ENCODE measurements at regions not wholly inside any gene's neighbourhood (a gene's known extent, or its start where the extent isn't known, plus 50 kb on each side); places are given as distances from the start of the nearest gene placed in this dataset.

DNA sequence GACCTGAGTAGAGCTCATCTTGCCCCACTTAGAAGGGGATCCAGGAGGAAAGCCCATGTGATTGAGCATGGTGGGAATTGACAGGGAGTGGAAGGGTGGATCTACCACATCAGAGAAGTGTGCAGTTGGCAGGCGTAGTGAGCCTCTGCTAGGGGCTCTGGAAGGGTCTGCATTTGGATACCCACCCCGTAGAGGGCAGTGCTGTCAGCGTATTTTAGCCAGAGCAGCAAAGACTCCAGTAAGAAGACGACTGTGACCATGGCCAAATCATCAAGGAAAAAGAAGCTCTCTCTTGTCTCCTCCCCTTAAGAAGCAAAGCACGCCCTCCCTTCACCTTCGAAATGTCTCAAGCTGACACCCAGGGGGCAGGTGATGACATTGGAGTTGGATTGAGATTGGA lies 68.8 kb upstream of the INHBA start:
- Mint-ChIP-seq H3K4me3 (no peak overlapping the region), H3K4me1 (ENCODE audit: low read depth) (no peaks in the 10 kb centered on the region), H3K27me3 (ENCODE audit: insufficient read depth) (no peaks in the 10 kb centered on the region; the same call in 1 of the 2 replicates), H3K36me3 (ENCODE audit: low read depth) (peaks cover 4% of the 10 kb centered on the region; the same call in 1 of the 2 replicates), H3K9me3 (no peaks in the 10 kb centered on the region), H3K27ac (no peak overlapping the region)
- TF ChIP-seq, protein P1, sequence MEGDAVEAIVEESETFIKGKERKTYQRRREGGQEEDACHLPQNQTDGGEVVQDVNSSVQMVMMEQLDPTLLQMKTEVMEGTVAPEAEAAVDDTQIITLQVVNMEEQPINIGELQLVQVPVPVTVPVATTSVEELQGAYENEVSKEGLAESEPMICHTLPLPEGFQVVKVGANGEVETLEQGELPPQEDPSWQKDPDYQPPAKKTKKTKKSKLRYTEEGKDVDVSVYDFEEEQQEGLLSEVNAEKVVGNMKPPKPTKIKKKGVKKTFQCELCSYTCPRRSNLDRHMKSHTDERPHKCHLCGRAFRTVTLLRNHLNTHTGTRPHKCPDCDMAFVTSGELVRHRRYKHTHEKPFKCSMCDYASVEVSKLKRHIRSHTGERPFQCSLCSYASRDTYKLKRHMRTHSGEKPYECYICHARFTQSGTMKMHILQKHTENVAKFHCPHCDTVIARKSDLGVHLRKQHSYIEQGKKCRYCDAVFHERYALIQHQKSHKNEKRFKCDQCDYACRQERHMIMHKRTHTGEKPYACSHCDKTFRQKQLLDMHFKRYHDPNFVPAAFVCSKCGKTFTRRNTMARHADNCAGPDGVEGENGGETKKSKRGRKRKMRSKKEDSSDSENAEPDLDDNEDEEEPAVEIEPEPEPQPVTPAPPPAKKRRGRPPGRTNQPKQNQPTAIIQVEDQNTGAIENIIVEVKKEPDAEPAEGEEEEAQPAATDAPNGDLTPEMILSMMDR (IDR thresholded peaks at IDR 0.05) = 0 out of 2 replicates have a peak, but pooled peaks have one; percentile 7
- no peak for DNase-seq

DNA sequence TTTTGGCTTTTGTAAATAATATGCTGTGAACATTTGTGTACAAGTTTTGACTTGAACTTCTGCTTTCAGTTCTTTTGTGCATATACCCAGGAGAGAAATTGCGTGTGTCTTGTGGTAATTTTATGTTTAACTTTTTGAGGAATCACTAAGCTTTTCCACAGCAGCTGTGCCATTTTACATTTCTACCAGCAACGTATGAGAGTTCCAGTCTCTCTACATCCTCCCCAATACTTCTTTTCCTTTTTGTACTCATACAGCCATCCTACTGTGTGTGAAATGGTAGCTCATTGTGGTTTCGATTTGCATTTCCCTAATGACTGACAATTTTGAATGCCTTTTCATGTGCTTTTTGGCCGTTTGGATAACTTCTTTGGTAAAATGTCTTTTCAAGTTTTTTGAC lies 66.3 kb upstream of the INHBA start:
- H3K36me3 Mint-ChIP-seq (ENCODE audit: low read depth) = peaks cover 4% of the 10 kb centered on the region; the same call in 1 of the 2 replicates
- no peaks in the 10 kb centered on the region for H3K9me3 Mint-ChIP-seq
- TF ChIP-seq, protein P1 (IDR thresholded peaks at IDR 0.05) = no peak
- H3K27me3 Mint-ChIP-seq (ENCODE audit: insufficient read depth) = no peaks in the 10 kb centered on the region
- H3K27ac Mint-ChIP-seq = no peak overlapping the region
- DNase-seq = no peak
- no peak overlapping the region for H3K4me3 Mint-ChIP-seq
- no peaks in the 10 kb centered on the region for H3K4me1 Mint-ChIP-seq (ENCODE audit: low read depth)

DNA sequence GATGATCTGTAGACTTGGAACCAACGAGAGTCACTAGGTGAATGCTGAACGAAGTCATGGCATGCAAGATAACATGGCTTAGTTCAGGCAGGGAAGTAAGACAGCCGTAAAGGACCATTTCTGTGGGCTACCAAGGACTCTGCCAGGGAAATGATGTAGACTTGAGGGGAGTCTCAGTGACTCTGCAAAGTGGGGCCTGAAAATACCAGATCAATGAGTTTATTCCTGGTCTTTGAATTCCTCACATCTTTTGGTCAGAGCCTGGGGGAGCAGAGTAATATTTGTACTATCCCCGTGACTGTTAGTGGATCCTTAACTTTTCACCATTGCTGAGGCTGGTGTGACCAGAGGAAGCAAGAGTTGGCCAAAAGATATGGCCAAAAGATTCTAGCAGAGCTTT lies 60.7 kb upstream of the INHBA start:
- Mint-ChIP-seq H3K27ac (peak overlapping the region; percentile 34), H3K9me3 (no peaks in the 10 kb centered on the region), H3K27me3 (ENCODE audit: insufficient read depth) (no peaks in the 10 kb centered on the region), H3K36me3 (ENCODE audit: low read depth) (no peaks in the 10 kb centered on the region; the same call in none of the 2 replicates), H3K4me3 (no peak overlapping the region), H3K4me1 (ENCODE audit: low read depth) (peaks cover 27% of the 10 kb centered on the region)
- DNase-seq = peak; percentile 11
- TF ChIP-seq, protein P1 (IDR thresholded peaks at IDR 0.05) = no peak

DNA sequence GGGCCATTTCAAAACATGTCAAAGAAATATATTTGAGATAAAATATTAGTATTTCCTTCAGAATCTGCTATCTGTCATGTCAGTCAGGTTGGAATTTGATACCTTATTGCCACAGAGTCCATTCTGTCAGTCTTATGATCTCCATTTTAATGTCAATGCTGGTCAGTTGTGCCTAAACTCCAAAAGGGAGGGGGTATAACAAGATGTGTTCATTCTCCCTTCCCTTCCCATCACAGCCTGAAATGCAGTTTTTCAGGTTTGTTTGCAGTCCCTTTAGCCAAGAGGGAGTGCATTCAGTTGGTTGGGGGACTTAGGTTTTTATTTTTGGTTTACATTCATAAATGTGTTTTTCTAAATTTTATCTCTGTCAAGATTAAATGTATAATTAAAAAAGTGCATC lies 59.8 kb upstream of the INHBA start:
- H3K4me1 Mint-ChIP-seq (ENCODE audit: low read depth) = peaks cover 27% of the 10 kb centered on the region
- H3K9me3 Mint-ChIP-seq = peaks cover 4% of the 10 kb centered on the region; the same call in 1 of the 2 replicates

DNA sequence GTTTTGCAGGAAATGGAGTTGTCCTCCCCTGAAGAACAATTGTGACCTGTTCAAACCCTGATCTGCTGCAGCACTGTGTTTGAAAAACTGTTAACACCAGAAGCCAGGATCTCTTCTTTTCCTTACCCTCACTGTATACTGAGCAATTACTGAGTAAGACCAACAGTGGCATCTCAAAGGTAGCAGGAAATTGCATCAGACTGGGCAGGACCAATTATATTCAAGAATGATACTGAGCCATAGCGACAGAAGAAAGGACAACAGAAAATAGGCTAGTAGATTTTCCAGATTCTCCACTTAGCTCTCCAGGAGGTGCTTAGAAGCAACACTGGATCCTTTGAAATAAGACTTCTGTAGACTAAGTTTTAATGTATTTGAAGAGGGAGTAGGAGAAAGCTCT lies 57.4 kb upstream of the INHBA start:
- Mint-ChIP-seq H3K4me1 (ENCODE audit: low read depth) (peaks cover 27% of the 10 kb centered on the region), H3K9me3 (peaks cover 17% of the 10 kb centered on the region), H3K4me3 (no peak overlapping the region), H3K36me3 (ENCODE audit: low read depth) (peaks cover 11% of the 10 kb centered on the region; the same call in 1 of the 2 replicates), H3K27me3 (ENCODE audit: insufficient read depth) (no peaks in the 10 kb centered on the region), H3K27ac (no peak overlapping the region)
- no peak for DNase-seq
- TF ChIP-seq, protein P1 (IDR thresholded peaks at IDR 0.05) = no peak

More for the DNA sequence above, 59.8 kb upstream of the INHBA start:
- Mint-ChIP-seq H3K27me3 (ENCODE audit: insufficient read depth) (no peaks in the 10 kb centered on the region), H3K4me3 (no peak overlapping the region), H3K36me3 (ENCODE audit: low read depth) (no peaks in the 10 kb centered on the region; the same call in 1 of the 2 replicates), H3K27ac (no peak overlapping the region)
- TF ChIP-seq, protein P1 (IDR thresholded peaks at IDR 0.05) = no peak
- no peak for DNase-seq

DNA sequence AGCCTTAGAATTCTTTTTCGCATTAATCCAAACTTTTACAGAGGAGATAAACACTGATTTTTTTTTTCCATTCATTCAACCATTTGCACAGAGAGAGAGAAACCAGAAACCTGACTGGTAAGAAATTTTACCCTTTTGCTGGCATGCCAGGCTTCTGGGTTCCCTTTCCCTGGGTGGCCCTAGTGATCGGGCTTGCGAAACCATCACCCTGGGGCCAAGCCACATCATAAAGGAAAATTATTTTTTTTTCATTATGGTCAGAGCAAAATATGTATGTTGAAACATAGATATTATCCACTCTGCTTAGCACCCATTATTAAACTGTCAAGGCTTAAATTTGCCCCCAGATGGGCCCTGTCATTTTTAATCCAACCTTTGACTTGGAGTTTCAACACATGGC lies 55.4 kb upstream of the INHBA start:
- no peaks in the 10 kb centered on the region for H3K27me3 Mint-ChIP-seq (ENCODE audit: insufficient read depth)
- no peak overlapping the region for H3K4me3 Mint-ChIP-seq
- H3K4me1 Mint-ChIP-seq (ENCODE audit: low read depth) = peaks cover 26% of the 10 kb centered on the region
- DNase-seq = no peak
- H3K9me3 Mint-ChIP-seq = peaks cover 22% of the 10 kb centered on the region
- peaks cover 15% of the 10 kb centered on the region; the same call in 1 of the 2 replicates for H3K36me3 Mint-ChIP-seq (ENCODE audit: low read depth)
- H3K27ac Mint-ChIP-seq = no peak overlapping the region
- TF ChIP-seq, protein P1 (IDR thresholded peaks at IDR 0.05) = no peak
